Middle frontal gyrus (tissue), 1 donor: ENCODE measurements at regions not wholly inside any gene's neighbourhood (a gene's known extent, or its start where the extent isn't known, plus 50 kb on each side); places are given as distances from the start of the nearest gene placed in this dataset.
"Not testable (repeated sequence)": the region's sequence is repeated elsewhere in the genome, so short reads cannot be mapped to it uniquely, and the experiment has no call there.

Experiments
- DNase-seq: peaks from one replicate; pipeline ENCODE4 v3.0.0-alpha.2; 2015; ENCODE audit warnings: low spot score; ENCODE audit errors: extremely low spot score

GRCh38 chr6:71053475-71053874, 96.6 kb upstream of the B3GAT2 start:
- no peak for DNase-seq

GRCh38 chr6:71056656-71057055, 99.8 kb upstream of the B3GAT2 start:
- no peak for DNase-seq

GRCh38 chr6:71066153-71066552, 109.3 kb upstream of the B3GAT2 start:
- DNase-seq = no peak

- DNase-seq = no peak
Measured at GRCh38 chr6:71067816-71068215, 111.0 kb upstream of the B3GAT2 start.

- DNase-seq = no peak
Measured at GRCh38 chr6:71072508-71072907, 115.6 kb upstream of the B3GAT2 start.

GRCh38 chr6:71077655-71078054, 120.8 kb upstream of the B3GAT2 start:
- DNase-seq = no peak

- DNase-seq = no peak
Measured at GRCh38 chr6:71079677-71080076, 122.8 kb upstream of the B3GAT2 start.

GRCh38 chr6:71080133-71080532, 123.3 kb upstream of the B3GAT2 start:
- no peak for DNase-seq

- no peak for DNase-seq
Measured at GRCh38 chr6:71080826-71081225, 124.0 kb upstream of the B3GAT2 start.

GRCh38 chr6:71082033-71082650, 125.3 kb upstream of the B3GAT2 start:
- no peak for DNase-seq

GRCh38 chr6:71083308-71083820, 126.5 kb upstream of the B3GAT2 start:
- no peak for DNase-seq

GRCh38 chr6:71088166-71088565, 131.3 kb upstream of the B3GAT2 start:
- DNase-seq = no peak

GRCh38 chr6:71090217-71090616, 133.4 kb upstream of the B3GAT2 start:
- no peak for DNase-seq

GRCh38 chr6:71091167-71091566, 134.3 kb upstream of the B3GAT2 start:
- no peak for DNase-seq

GRCh38 chr6:71091956-71092355, 135.1 kb upstream of the B3GAT2 start:
- no peak for DNase-seq

GRCh38 chr6:71097264-71097663, 140.4 kb upstream of the B3GAT2 start:
- not testable (repeated sequence) for DNase-seq

- DNase-seq = no peak
Measured at GRCh38 chr6:71099649-71100048, 142.8 kb upstream of the B3GAT2 start.

- no peak for DNase-seq
Measured at GRCh38 chr6:71103130-71103529, 146.3 kb upstream of the B3GAT2 start.

- no peak for DNase-seq
Measured at GRCh38 chr6:71103641-71104040, 146.8 kb upstream of the B3GAT2 start.

- no peak for DNase-seq
Measured at GRCh38 chr6:71106276-71106675, 149.4 kb upstream of the B3GAT2 start.

GRCh38 chr6:71107911-71108420, 151.1 kb upstream of the B3GAT2 start:
- DNase-seq = no peak

GRCh38 chr6:71114544-71114943, 157.7 kb upstream of the B3GAT2 start:
- no peak for DNase-seq

- DNase-seq = no peak
Measured at GRCh38 chr6:71114986-71115385, 158.1 kb upstream of the B3GAT2 start.
